Panc1 (cell line): ENCODE measurements at regions not wholly inside any gene's neighbourhood (a gene's known extent, or its start where the extent isn't known, plus 50 kb on each side); places are given as distances from the start of the nearest gene placed in this dataset.

ENCODE experiments used
- POLR2AphosphoS5 ChIP-seq: IDR thresholded peaks from 2 replicates; pipeline ENCODE4 v1.6.1; 2012; ENCODE audit warnings: mild to moderate bottlenecking, low read depth, low read length, moderate library complexity
- TF ChIP-seq, protein P1 (sequence below): fragments of 450-650 bp; IDR thresholded peaks from 2 replicates; pipeline ENCODE4 v1.5.1; 2017; ENCODE audit warnings: mild to moderate bottlenecking
- TF ChIP-seq, protein P2 (sequence below), 2 experiments: IDR thresholded peaks; 2 replicates each; pipeline ENCODE4 v1.6.1; 2011 to 2012; ENCODE audit warnings: low read depth in 2 of 2, control low read depth in 1 of 2, low read length in 1 of 2, mild to moderate bottlenecking in 1 of 2, moderate library complexity in 1 of 2; ENCODE audit not compliant: insufficient read depth in 1 of 2

DNA sequence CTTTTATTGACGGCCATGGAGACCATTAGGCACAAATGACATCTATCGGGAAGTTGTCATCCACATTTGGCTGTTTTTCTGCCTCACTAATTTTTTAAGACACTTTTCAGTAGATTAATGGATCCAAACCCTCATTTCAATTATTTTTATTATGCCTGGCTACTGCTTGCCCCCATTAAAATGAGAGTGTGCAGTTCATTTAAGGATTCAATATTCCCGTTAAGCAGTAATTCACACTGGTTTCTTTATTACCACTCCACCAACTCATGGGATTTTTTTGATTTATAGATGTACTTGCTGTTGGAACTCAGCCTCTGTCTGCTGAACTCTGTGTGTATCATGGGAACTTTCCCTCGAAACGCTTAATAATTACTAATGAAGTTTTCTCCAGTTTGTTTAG lies 291.8 kb upstream of the PRKX start:
- TF ChIP-seq, protein P1, sequence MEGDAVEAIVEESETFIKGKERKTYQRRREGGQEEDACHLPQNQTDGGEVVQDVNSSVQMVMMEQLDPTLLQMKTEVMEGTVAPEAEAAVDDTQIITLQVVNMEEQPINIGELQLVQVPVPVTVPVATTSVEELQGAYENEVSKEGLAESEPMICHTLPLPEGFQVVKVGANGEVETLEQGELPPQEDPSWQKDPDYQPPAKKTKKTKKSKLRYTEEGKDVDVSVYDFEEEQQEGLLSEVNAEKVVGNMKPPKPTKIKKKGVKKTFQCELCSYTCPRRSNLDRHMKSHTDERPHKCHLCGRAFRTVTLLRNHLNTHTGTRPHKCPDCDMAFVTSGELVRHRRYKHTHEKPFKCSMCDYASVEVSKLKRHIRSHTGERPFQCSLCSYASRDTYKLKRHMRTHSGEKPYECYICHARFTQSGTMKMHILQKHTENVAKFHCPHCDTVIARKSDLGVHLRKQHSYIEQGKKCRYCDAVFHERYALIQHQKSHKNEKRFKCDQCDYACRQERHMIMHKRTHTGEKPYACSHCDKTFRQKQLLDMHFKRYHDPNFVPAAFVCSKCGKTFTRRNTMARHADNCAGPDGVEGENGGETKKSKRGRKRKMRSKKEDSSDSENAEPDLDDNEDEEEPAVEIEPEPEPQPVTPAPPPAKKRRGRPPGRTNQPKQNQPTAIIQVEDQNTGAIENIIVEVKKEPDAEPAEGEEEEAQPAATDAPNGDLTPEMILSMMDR, result no peak
- TF ChIP-seq, protein P2, sequence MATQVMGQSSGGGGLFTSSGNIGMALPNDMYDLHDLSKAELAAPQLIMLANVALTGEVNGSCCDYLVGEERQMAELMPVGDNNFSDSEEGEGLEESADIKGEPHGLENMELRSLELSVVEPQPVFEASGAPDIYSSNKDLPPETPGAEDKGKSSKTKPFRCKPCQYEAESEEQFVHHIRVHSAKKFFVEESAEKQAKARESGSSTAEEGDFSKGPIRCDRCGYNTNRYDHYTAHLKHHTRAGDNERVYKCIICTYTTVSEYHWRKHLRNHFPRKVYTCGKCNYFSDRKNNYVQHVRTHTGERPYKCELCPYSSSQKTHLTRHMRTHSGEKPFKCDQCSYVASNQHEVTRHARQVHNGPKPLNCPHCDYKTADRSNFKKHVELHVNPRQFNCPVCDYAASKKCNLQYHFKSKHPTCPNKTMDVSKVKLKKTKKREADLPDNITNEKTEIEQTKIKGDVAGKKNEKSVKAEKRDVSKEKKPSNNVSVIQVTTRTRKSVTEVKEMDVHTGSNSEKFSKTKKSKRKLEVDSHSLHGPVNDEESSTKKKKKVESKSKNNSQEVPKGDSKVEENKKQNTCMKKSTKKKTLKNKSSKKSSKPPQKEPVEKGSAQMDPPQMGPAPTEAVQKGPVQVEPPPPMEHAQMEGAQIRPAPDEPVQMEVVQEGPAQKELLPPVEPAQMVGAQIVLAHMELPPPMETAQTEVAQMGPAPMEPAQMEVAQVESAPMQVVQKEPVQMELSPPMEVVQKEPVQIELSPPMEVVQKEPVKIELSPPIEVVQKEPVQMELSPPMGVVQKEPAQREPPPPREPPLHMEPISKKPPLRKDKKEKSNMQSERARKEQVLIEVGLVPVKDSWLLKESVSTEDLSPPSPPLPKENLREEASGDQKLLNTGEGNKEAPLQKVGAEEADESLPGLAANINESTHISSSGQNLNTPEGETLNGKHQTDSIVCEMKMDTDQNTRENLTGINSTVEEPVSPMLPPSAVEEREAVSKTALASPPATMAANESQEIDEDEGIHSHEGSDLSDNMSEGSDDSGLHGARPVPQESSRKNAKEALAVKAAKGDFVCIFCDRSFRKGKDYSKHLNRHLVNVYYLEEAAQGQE (IDR thresholded peaks at IDR 0.05; ENCODE audit: insufficient read depth in 1 of 2, low read depth in 2 of 2, low read length in 1 of 2), result no peak
- TF ChIP-seq POLR2AphosphoS5, result no peak
